Transverse colon (tissue), 4 donors: ENCODE measurements at regions not wholly inside any gene's neighbourhood (a gene's known extent, or its start where the extent isn't known, plus 50 kb on each side); places are given as distances from the start of the nearest gene placed in this dataset.
"Not testable (repeated sequence)": the region's sequence is repeated elsewhere in the genome, so short reads cannot be mapped to it uniquely, and the experiment has no call there.

ENCODE experiments used
- POLR2AphosphoS5 ChIP-seq, 3 donors: sonication (generic); formaldehyde crosslinking; IDR thresholded peaks; one replicate each; pipeline ENCODE4 v1.6.1; 2016; ENCODE audit warnings: antibody characterized with exemption in 3 of 3
- TF ChIP-seq, protein P1 (sequence below), 5 experiments: fragments of 200-600 bp in 3 of 5; fragments of 450-650 bp in 2 of 5; sonication (generic) in 3 of 5; IDR thresholded peaks; 1 replicate in 2 of 5; 2 replicates in 3 of 5; pipeline ENCODE4 v1.5.1; 2016 to 2017; ENCODE audit warnings: antibody characterized with exemption in 5 of 5, inconsistent platforms in 3 of 5, mild to moderate bottlenecking in 2 of 5, moderate library complexity in 1 of 5

DNA sequence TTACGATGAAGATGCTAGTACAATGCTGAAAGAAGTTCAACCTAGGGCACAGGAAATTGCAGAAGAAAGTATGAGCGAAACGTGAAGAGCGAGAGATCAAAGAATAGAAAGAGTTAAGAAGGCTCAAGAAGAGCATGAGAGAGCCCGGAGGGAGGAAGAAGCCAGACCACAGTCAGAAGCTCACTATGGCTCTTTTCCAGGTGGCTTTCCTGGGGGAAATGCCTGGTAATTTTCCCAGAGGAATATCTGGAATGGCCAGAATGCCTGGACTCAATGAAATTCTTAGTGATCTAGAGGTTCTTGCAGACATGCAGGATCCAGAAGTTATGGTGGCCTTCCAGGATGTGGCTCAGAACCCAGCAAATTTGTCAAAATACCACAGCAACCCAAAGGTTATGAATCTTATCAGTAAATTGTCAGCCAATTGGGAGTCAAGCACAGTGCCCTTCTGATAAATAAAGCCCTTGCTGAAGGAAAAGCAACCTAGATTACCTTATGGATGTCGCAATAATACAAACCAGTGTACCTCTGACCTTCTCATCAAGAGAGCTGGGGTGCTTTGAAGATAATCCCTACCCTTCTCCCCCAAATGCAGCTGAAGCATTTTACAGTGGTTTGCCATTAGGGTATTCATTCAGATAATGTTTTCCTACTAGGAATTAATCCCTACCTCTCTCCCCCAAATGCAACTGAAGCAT, 78.0 kb upstream of the ADGRL2 start:
- TF ChIP-seq, protein P1, sequence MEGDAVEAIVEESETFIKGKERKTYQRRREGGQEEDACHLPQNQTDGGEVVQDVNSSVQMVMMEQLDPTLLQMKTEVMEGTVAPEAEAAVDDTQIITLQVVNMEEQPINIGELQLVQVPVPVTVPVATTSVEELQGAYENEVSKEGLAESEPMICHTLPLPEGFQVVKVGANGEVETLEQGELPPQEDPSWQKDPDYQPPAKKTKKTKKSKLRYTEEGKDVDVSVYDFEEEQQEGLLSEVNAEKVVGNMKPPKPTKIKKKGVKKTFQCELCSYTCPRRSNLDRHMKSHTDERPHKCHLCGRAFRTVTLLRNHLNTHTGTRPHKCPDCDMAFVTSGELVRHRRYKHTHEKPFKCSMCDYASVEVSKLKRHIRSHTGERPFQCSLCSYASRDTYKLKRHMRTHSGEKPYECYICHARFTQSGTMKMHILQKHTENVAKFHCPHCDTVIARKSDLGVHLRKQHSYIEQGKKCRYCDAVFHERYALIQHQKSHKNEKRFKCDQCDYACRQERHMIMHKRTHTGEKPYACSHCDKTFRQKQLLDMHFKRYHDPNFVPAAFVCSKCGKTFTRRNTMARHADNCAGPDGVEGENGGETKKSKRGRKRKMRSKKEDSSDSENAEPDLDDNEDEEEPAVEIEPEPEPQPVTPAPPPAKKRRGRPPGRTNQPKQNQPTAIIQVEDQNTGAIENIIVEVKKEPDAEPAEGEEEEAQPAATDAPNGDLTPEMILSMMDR (IDR thresholded peaks at IDR 0.05), result not testable (repeated sequence)
- TF ChIP-seq POLR2AphosphoS5 (IDR thresholded peaks at IDR 0.05), result not testable (repeated sequence)
